MM.1S (cell line): ENCODE measurements at regions not wholly inside any gene's neighbourhood (a gene's known extent, or its start where the extent isn't known, plus 50 kb on each side); places are given as distances from the start of the nearest gene placed in this dataset.

Experiments used
- DNase-seq: peaks from one replicate; pipeline ENCODE4 v3.0.0-alpha.2; 2015
- H2AFZ ChIP-seq: fragments of 300-600 bp; sonication (generic); 2 replicates; pipeline ENCODE4 v1.6.0; 2016; ENCODE audit warnings: antibody characterized with exemption, low read length
- H3F3A ChIP-seq: fragments of 300-600 bp; sonication (generic); 2 replicates; pipeline ENCODE4 v1.6.1; 2016; ENCODE audit warnings: mild to moderate bottlenecking, antibody characterized with exemption, low read length, moderate library complexity, mixed read lengths; ENCODE audit not compliant: insufficient read depth
- H3K27ac ChIP-seq: fragments of 300-600 bp; sonication (generic); 2 replicates; pipeline ENCODE4 v1.5.1; 2016; ENCODE audit warnings: mild to moderate bottlenecking, low read length
- H3K27me3 ChIP-seq: fragments of 300-600 bp; sonication (generic); replicated peaks from 2 replicates; pipeline ENCODE4 v1.6.0; 2016; ENCODE audit warnings: low read length; ENCODE audit not compliant: insufficient read depth
- H3K36me3 ChIP-seq: fragments of 300-600 bp; sonication (generic); replicated peaks from 2 replicates; pipeline ENCODE4 v1.6.1; 2016; ENCODE audit warnings: mild to moderate bottlenecking, low read length, mixed read lengths; ENCODE audit not compliant: insufficient read depth
- H3K4me1 ChIP-seq: fragments of 300-600 bp; sonication (generic); 2 replicates; pipeline ENCODE4 v1.6.1; 2016; ENCODE audit warnings: low read length, mixed read lengths
- H3K4me2 ChIP-seq: fragments of 300-600 bp; sonication (generic); 2 replicates; pipeline ENCODE4 v1.6.0; 2016; ENCODE audit warnings: low read depth, low read length
- H3K4me3 ChIP-seq: fragments of 300-600 bp; sonication (generic); 2 replicates; pipeline ENCODE4 v1.5.1; 2016; ENCODE audit warnings: low read length, mixed read lengths
- H3K79me2 ChIP-seq: fragments of 300-600 bp; sonication (generic); 2 replicates; pipeline ENCODE4 v1.6.1; 2016; ENCODE audit warnings: mixed run types, low read length, mixed read lengths
- H3K9ac ChIP-seq: fragments of 300-600 bp; sonication (generic); 2 replicates; pipeline ENCODE4 v1.6.1; 2016; ENCODE audit warnings: low read length, mixed read lengths
- H3K9me2 ChIP-seq: fragments of 300-600 bp; sonication (generic); replicated peaks from 2 replicates; pipeline ENCODE4 v1.6.1; 2016; ENCODE audit warnings: mild to moderate bottlenecking, low read length, mixed read lengths; ENCODE audit not compliant: insufficient read depth
- H3K9me3 ChIP-seq: fragments of 300-600 bp; sonication (generic); replicated peaks from 2 replicates; pipeline ENCODE4 v1.6.1; 2016; ENCODE audit warnings: mild to moderate bottlenecking, low read length, mixed read lengths; ENCODE audit not compliant: insufficient read depth
- H4K20me1 ChIP-seq: fragments of 300-600 bp; sonication (generic); 2 replicates; pipeline ENCODE4 v1.6.1; 2016; ENCODE audit warnings: mild to moderate bottlenecking, low read length, moderate library complexity, mixed read lengths; ENCODE audit not compliant: insufficient read depth
- CTCF ChIP-seq: fragments of 300-600 bp; sonication (generic); IDR thresholded peaks from 2 replicates; pipeline ENCODE4 v1.5.1; 2016; ENCODE audit warnings: antibody characterized with exemption, low read length, mixed read lengths
- EZH2 ChIP-seq: fragments of 300-600 bp; sonication (generic); optimal IDR thresholded peaks from 2 replicates; pipeline ENCODE3; 2017; ENCODE audit warnings: low read depth, mild to moderate bottlenecking, antibody characterized with exemption, low read length, mixed read lengths
- EZH2phosphoT487 ChIP-seq: fragments of 300-600 bp; sonication (generic); IDR thresholded peaks from 2 replicates; pipeline ENCODE4 v1.6.1; 2018; ENCODE audit warnings: antibody characterized with exemption, low read length

GRCh38 chr4:41339812-41340809 lies 83.4 kb downstream of the UCHL1 start:
- Histone ChIP-seq H2AFZ (no peak overlapping the region), H3K4me3 (no peak overlapping the region), H4K20me1 (no peaks in the 10 kb centered on the region), H3K4me2 (no peak overlapping the region), H3K27me3 (no peaks in the 10 kb centered on the region), H3K36me3 (no peaks in the 10 kb centered on the region), H3F3A (no peaks in the 10 kb centered on the region), H3K9ac (no peak overlapping the region), H3K4me1 (no peaks in the 10 kb centered on the region), H3K9me3 (no peaks in the 10 kb centered on the region), H3K79me2 (no peaks in the 10 kb centered on the region), H3K27ac (no peak overlapping the region), H3K9me2 (no peaks in the 10 kb centered on the region)
- DNase-seq = no peak
- TF ChIP-seq EZH2phosphoT487 = no peak
- TF ChIP-seq EZH2 = no peak
- no peak for TF ChIP-seq CTCF

DNA sequence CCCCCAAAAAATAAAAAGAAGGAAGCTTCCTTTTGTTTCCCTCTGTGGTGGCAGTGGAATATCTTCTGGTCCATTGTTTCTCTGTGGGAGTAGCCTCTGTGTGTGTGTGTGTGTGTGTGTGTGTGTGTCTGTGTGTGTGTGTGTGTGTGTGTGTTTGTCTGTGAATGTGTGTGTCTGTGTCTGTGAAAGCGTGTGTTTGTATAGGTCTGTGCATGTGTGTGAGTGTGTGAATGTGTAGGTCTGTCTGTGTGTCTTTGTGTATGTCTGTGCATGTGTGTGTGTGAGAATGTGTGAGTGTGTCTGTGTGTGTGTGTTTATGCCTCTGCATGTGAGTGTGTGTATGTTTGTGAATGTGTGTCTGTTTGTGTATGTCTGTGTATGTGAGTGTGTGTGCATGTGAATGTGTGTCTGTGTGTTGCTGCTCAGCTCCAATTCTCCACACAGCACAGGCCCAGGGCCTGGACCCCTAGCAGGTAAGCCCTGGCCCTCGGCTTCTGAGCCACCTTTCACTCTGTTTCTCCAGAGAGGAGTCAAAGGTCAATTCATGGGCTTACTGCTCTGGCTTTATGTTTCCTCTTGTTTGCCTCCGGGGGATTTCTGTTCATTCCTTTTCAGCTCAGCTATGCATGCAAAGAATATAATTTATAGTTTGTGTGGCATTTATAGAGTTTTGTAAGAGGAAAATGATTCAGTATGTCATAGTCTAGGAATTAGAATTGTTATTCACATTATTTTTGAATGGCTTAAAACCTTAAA lies 89.8 kb downstream of the UCHL1 start:
- no peak overlapping the region for H2AFZ ChIP-seq
- H3K9me2 ChIP-seq = no peaks in the 10 kb centered on the region
- no peaks in the 10 kb centered on the region for H3K4me1 ChIP-seq
- DNase-seq = no peak
- H3K9me3 ChIP-seq = no peaks in the 10 kb centered on the region
- H3K4me2 ChIP-seq = no peak overlapping the region
- H3K27ac ChIP-seq = no peak overlapping the region
- H3K79me2 ChIP-seq = no peaks in the 10 kb centered on the region
- no peak overlapping the region for H3K4me3 ChIP-seq
- H3K36me3 ChIP-seq = no peaks in the 10 kb centered on the region
- no peaks in the 10 kb centered on the region for H4K20me1 ChIP-seq
- no peaks in the 10 kb centered on the region for H3F3A ChIP-seq
- TF ChIP-seq EZH2phosphoT487 (no peak), CTCF (no peak)
- no peak overlapping the region for H3K9ac ChIP-seq
- H3K27me3 ChIP-seq = no peaks in the 10 kb centered on the region

- Histone ChIP-seq H3K9me3 (no peaks in the 10 kb centered on the region), H3K9me2 (no peaks in the 10 kb centered on the region), H3K27ac (no peak overlapping the region), H2AFZ (no peak overlapping the region), H3K27me3 (no peaks in the 10 kb centered on the region), H3K4me1 (no peaks in the 10 kb centered on the region), H3K9ac (no peak overlapping the region), H3K79me2 (no peaks in the 10 kb centered on the region), H3F3A (no peaks in the 10 kb centered on the region), H4K20me1 (no peaks in the 10 kb centered on the region), H3K4me3 (no peak overlapping the region), H3K36me3 (no peaks in the 10 kb centered on the region), H3K4me2 (no peak overlapping the region)
- DNase-seq = no peak
- TF ChIP-seq EZH2phosphoT487 (no peak), CTCF (no peak), EZH2 (no peak)
Observed at GRCh38 chr4:41349021-41349420, 92.3 kb downstream of the UCHL1 start.
